T-helper 17 cell (primary cell): ENCODE measurements at regions not wholly inside any gene's neighbourhood (a gene's known extent, or its start where the extent isn't known, plus 50 kb on each side); places are given as distances from the start of the nearest gene placed in this dataset.

Experiments
- ATAC-seq: fragments of 150-1000 bp; cut with Tn5 transposase; 2 replicates; pipeline ENCODE4 v1.10.0; 2021; ENCODE audit warnings: mild to moderate bottlenecking, moderate library complexity
- DNase-seq, 3 donors: peaks; one replicate each; pipeline versions ENCODE4 v3.0.0 to v3.0.0-alpha.2; 2020 to 2021
- H3K9me3 ChIP-seq: one replicate; pipeline ENCODE4 v1.7.0; 2013; ENCODE audit warnings: low read length, mild to moderate bottlenecking; ENCODE audit not compliant: control insufficient read depth, poor library complexity, severe bottlenecking
- H3K27ac Mint-ChIP-seq: one replicate; pipeline ENCODE4 v1.8.0; 2022; ENCODE audit warnings: mild to moderate bottlenecking, moderate library complexity, mixed read lengths
- H3K27me3 Mint-ChIP-seq: one replicate; pipeline ENCODE4 v1.8.0; 2022; ENCODE audit warnings: mixed read lengths
- H3K36me3 Mint-ChIP-seq: one replicate; pipeline ENCODE4 v1.8.0; 2022; ENCODE audit warnings: low read depth, mixed read lengths
- H3K4me1 Mint-ChIP-seq: one replicate; pipeline ENCODE4 v1.8.0; 2022; ENCODE audit warnings: mild to moderate bottlenecking, mixed read lengths
- H3K4me3 Mint-ChIP-seq: one replicate; pipeline ENCODE4 v1.8.0; 2022; ENCODE audit warnings: mild to moderate bottlenecking, moderate library complexity, mixed read lengths

GRCh38 chr6:9535106-9535505 is 879.8 kb downstream of the TFAP2A start:
- no peak overlapping the region for H3K27ac Mint-ChIP-seq
- H3K4me1 Mint-ChIP-seq = no peaks in the 10 kb centered on the region
- DNase-seq = no peak
- no peak overlapping the region for H3K4me3 Mint-ChIP-seq
- no peak for ATAC-seq
- no peaks in the 10 kb centered on the region for H3K27me3 Mint-ChIP-seq
- no peaks in the 10 kb centered on the region for H3K36me3 Mint-ChIP-seq
- H3K9me3 ChIP-seq = no peaks in the 10 kb centered on the region

- H3K4me1 Mint-ChIP-seq = no peaks in the 10 kb centered on the region
- ATAC-seq (no peak), DNase-seq (no peak)
Measured at GRCh38 chr6:9532621-9533557, 882.0 kb downstream of the TFAP2A start.

GRCh38 chr6:9527679-9528286 is 887.1 kb downstream of the TFAP2A start:
- Mint-ChIP-seq H3K27me3 (no peaks in the 10 kb centered on the region), H3K27ac (no peak overlapping the region), H3K4me3 (no peak overlapping the region), H3K4me1 (no peaks in the 10 kb centered on the region), H3K36me3 (no peaks in the 10 kb centered on the region)
- ATAC-seq = no peak
- peaks cover 2% of the 10 kb centered on the region for H3K9me3 ChIP-seq
- no peak for DNase-seq

More at GRCh38 chr6:9532621-9533557, 882.0 kb downstream of the TFAP2A start:
- no peak overlapping the region for H3K4me3 Mint-ChIP-seq
- no peak overlapping the region for H3K27ac Mint-ChIP-seq
- no peaks in the 10 kb centered on the region for H3K9me3 ChIP-seq
- H3K36me3 Mint-ChIP-seq = no peaks in the 10 kb centered on the region
- no peaks in the 10 kb centered on the region for H3K27me3 Mint-ChIP-seq

DNA sequence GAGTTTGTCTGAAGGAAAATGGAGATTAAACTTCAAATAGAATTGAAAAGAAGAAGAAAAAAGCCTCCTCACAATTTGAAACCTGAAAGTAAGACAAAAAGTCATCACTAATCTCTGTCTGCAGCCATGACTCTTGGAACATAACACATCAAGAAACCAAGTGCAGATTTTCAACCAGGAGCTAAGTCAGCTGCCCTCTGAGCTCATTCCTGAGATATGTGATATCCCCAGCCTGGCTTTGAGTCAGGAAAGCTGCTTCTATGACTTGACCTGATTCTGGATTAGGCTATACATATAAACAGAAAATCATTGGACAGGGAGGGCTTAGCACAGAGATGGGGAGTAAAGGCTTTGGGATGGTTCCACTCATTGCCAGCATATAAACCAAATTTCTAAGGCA is 891.4 kb downstream of the TFAP2A start:
- DNase-seq (no peak), ATAC-seq (no peak)
- Mint-ChIP-seq H3K4me1 (no peaks in the 10 kb centered on the region), H3K27ac (no peak overlapping the region), H3K4me3 (no peak overlapping the region), H3K27me3 (no peaks in the 10 kb centered on the region), H3K36me3 (no peaks in the 10 kb centered on the region)
- peaks cover 2% of the 10 kb centered on the region for H3K9me3 ChIP-seq

- Mint-ChIP-seq H3K27me3 (no peaks in the 10 kb centered on the region), H3K36me3 (no peaks in the 10 kb centered on the region), H3K27ac (no peak overlapping the region), H3K4me3 (no peak overlapping the region), H3K4me1 (no peaks in the 10 kb centered on the region)
- ATAC-seq (no peak), DNase-seq (no peak)
- peaks cover 2% of the 10 kb centered on the region for H3K9me3 ChIP-seq
Measured at GRCh38 chr6:9522101-9522500, 892.8 kb downstream of the TFAP2A start.

DNA sequence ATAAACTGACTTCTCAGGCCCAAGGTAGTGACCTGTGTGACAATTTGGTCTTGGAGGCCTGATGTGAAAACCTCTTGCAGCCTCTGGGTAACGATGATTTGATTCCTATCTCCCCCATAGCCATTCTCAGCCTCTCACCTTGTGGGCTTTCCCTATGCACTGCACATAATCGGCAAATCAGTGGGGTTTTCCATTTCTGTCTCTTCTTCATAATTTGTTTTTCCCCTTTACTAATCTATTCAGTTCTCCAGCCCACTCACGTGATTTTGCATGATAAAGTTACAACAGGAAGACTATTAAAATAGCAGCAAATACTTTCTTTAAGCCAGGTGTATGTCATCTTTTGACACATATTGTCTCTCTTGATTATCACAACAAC is 893.7 kb downstream of the TFAP2A start:
- Mint-ChIP-seq H3K4me1 (no peaks in the 10 kb centered on the region), H3K27me3 (no peaks in the 10 kb centered on the region), H3K27ac (no peak overlapping the region), H3K4me3 (no peak overlapping the region), H3K36me3 (no peaks in the 10 kb centered on the region)
- ATAC-seq = no peak
- no peak for DNase-seq
- peaks cover 2% of the 10 kb centered on the region for H3K9me3 ChIP-seq

GRCh38 chr6:9520417-9521151 is 894.3 kb downstream of the TFAP2A start:
- Mint-ChIP-seq H3K4me3 (no peak overlapping the region), H3K27ac (no peak overlapping the region), H3K4me1 (no peaks in the 10 kb centered on the region)

DNA sequence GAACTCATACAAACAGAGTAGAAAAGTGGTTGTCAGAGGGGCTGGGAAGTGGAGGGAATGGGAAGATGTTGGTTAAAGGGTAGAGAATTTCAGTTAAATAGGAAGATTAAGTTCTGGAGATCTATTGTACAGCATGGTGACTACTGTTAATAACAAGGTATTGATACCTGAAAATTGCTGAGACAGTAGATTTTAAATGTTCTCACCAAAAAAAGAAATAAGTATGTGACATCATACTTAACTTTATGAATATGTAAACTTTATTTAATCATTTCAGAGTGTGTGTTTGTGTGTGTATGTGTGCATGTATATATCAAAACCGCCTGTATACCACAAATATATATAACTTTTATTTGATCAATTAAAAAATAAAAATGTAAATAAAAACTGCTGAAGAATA is 896.4 kb downstream of the TFAP2A start:
- Mint-ChIP-seq H3K27ac (no peak overlapping the region), H3K36me3 (no peaks in the 10 kb centered on the region), H3K4me1 (no peaks in the 10 kb centered on the region), H3K4me3 (no peak overlapping the region), H3K27me3 (no peaks in the 10 kb centered on the region)
- ATAC-seq = no peak
- DNase-seq = no peak
- no peaks in the 10 kb centered on the region for H3K9me3 ChIP-seq

More at GRCh38 chr6:9520417-9521151, 894.3 kb downstream of the TFAP2A start:
- no peak for ATAC-seq
- Mint-ChIP-seq H3K27me3 (no peaks in the 10 kb centered on the region), H3K36me3 (no peaks in the 10 kb centered on the region)
- no peaks in the 10 kb centered on the region for H3K9me3 ChIP-seq
- DNase-seq = no peak

DNA sequence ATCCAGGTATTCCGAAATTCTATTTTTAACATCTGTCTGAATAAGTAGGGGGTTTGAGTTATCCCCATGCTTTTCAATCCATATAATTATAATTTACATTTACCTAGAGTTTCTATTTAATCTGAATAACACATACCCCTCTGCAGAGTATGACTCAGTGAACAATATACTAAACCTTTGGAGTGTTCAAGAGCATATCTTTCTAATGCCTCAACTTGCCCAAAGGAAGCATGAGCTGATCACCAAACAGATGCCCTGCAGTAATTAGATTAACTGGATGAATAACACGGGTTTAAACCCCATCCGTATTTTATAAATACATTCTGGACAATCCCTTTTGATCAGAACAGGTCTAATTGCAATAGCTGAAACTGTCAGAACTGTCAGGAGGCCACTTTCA is 897.1 kb downstream of the TFAP2A start:
- DNase-seq = no peak
- no peaks in the 10 kb centered on the region for H3K9me3 ChIP-seq
- no peak for ATAC-seq
- Mint-ChIP-seq H3K27me3 (no peaks in the 10 kb centered on the region), H3K36me3 (no peaks in the 10 kb centered on the region), H3K27ac (no peak overlapping the region), H3K4me1 (no peaks in the 10 kb centered on the region), H3K4me3 (no peak overlapping the region)

DNA sequence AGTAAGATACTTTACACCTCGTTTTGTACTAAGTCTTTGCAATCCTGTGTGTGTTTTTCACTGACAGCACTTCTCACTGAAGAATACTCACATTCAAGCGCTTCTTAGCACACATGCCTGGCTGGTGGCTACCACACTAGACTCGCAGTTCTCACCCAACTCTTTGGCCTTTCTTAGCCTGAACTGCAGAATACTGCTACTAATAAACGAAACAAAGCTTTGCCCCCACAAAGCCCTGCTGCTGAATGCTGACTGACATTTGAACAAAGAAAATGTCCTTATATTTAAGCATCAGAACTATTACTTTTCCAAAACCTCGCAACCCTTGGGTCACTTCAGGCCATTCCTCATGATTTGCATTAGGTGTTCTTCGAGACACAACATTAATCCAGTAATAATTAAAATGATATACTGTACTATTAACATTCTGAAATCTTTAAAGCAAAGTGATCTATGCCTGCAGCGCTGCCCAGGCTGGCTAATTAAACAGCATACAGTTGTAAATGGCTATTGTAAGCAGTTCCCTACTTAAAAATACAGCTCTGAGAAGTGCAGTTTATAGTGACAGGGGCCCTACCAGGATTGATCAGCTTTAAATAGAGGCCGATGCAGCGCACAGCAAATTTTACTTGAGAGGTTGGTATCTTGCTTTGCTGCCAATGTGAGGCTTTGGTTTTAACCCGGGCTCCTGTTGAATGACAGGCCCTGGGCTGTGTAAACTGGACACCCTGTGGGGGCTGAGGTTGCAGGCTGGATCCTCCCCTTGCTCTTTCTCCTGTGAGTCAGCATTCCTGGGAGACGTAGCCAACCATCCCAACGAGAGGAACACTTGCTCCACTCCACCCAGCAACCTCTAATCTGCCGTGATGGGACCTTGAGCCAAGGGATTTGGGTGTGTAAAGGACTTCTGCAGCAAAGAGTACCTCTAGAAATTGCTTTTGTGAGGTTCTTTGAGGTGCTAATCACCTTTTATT is 899.0 kb downstream of the TFAP2A start:
- no peaks in the 10 kb centered on the region for H3K36me3 Mint-ChIP-seq
- ATAC-seq (no peak), DNase-seq (no peak)
- no peak overlapping the region for H3K4me3 Mint-ChIP-seq
- H3K27ac Mint-ChIP-seq = no peak overlapping the region
- H3K9me3 ChIP-seq = no peaks in the 10 kb centered on the region
- no peaks in the 10 kb centered on the region for H3K27me3 Mint-ChIP-seq
- H3K4me1 Mint-ChIP-seq = no peaks in the 10 kb centered on the region

DNA sequence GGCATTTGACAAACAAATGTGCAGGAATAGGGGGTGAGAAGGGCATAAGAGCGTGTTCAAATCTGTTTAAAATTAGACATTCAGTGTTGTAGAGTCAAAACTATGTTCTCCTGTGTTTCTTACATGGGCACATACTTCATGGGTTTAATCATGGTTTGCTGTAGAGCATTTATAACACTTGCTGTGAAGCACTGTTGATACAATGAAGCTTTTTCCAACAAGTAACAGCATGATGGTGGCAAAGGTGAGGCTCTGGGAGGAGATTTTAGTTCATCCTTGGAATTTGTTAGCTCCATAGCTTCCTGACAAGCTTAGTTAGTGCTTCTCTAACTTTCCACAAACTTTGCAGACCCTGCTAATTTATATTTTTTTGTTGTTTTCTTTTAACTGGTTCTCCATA is 900.7 kb downstream of the TFAP2A start:
- Mint-ChIP-seq H3K27me3 (no peaks in the 10 kb centered on the region), H3K4me3 (no peak overlapping the region), H3K4me1 (no peaks in the 10 kb centered on the region), H3K36me3 (no peaks in the 10 kb centered on the region), H3K27ac (no peak overlapping the region)
- ATAC-seq = no peak
- no peaks in the 10 kb centered on the region for H3K9me3 ChIP-seq
- no peak for DNase-seq

DNA sequence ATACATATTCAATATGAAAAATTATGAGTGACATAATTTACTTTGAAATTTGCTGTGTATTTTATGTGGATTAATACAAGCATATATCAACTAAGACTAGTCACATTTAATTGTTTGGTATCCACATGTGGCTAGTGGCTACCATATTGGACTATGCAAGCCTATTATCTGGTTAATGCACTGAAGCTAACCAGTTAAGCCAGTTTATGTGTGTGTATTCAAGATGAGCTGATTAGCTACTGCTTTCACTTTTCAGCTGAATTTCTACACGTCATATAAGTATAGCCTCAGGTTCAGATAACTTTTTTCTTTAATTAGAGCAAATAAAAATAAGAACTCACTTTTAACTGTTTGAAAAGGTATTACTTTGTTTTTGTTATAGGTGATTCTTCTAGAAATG is 903.7 kb downstream of the TFAP2A start:
- H3K4me3 Mint-ChIP-seq = no peak overlapping the region
- H3K36me3 Mint-ChIP-seq = no peaks in the 10 kb centered on the region
- H3K27ac Mint-ChIP-seq = no peak overlapping the region
- ATAC-seq = no peak
- no peaks in the 10 kb centered on the region for H3K4me1 Mint-ChIP-seq
- no peaks in the 10 kb centered on the region for H3K27me3 Mint-ChIP-seq
- DNase-seq = no peak
- H3K9me3 ChIP-seq = no peaks in the 10 kb centered on the region
